PC-9 (cell line): ENCODE measurements at regions not wholly inside any gene's neighbourhood (a gene's known extent, or its start where the extent isn't known, plus 50 kb on each side); places are given as distances from the start of the nearest gene placed in this dataset.

ENCODE experiments used
- CTCF ChIP-seq: fragments of 200-600 bp; sonication (generic); conservative IDR thresholded peaks from 2 replicates; pipeline ENCODE4 v1.6.1; 2017; ENCODE audit warnings: mixed run types, antibody characterized with exemption, mild to moderate bottlenecking, moderate library complexity
- EZH2 ChIP-seq: fragments of 200-600 bp; sonication (generic); IDR thresholded peaks from 2 replicates; pipeline ENCODE4 v1.8.0; 2017; ENCODE audit warnings: antibody characterized with exemption, low read depth

- TF ChIP-seq EZH2: no peak
- TF ChIP-seq CTCF: no peak
Observed at GRCh38 chr13:53104136-53104535, 75.5 kb downstream of the OLFM4 start.
